ENCODE measurements at regions not wholly inside any gene's neighbourhood (a gene's known extent, or its start where the extent isn't known, plus 50 kb on each side); places are given as distances from the start of the nearest gene placed in this dataset.

DNA sequence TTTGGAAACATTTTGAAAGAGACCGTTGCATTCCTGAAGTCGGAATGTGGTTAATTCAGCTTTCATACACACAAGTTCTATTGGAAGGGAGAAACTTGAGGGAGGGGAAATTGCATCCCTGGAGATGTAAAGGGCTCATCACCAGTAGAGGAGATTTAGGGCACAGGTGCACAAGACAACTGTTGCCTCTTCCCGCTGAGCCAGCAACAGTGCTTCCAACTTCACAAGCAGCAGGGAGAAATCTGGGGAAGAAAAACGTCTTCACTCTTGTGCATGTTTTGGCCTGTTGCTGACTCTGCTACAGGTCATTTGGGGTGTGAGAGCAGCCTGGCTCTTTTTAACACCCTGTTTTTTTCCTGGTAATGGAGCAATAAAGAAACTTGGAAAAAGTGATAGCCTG lies 277.9 kb downstream of the GAS1 start:
- no peak overlapping the region for H3K27ac ChIP-seq (ENCODE audit: low read depth, low read length, poor library complexity, severe bottlenecking)
- no peaks in the 10 kb centered on the region for H3K36me3 ChIP-seq (ENCODE audit: insufficient read depth, low read length)
- H3K4me2 ChIP-seq (ENCODE audit: low read length): no peak overlapping the region
- TF ChIP-seq EZH2 (IDR thresholded peaks at IDR 0.05; ENCODE audit: borderline replicate concordance, low read length): no peak
- TF ChIP-seq, protein P1, sequence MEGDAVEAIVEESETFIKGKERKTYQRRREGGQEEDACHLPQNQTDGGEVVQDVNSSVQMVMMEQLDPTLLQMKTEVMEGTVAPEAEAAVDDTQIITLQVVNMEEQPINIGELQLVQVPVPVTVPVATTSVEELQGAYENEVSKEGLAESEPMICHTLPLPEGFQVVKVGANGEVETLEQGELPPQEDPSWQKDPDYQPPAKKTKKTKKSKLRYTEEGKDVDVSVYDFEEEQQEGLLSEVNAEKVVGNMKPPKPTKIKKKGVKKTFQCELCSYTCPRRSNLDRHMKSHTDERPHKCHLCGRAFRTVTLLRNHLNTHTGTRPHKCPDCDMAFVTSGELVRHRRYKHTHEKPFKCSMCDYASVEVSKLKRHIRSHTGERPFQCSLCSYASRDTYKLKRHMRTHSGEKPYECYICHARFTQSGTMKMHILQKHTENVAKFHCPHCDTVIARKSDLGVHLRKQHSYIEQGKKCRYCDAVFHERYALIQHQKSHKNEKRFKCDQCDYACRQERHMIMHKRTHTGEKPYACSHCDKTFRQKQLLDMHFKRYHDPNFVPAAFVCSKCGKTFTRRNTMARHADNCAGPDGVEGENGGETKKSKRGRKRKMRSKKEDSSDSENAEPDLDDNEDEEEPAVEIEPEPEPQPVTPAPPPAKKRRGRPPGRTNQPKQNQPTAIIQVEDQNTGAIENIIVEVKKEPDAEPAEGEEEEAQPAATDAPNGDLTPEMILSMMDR (IDR thresholded peaks at IDR 0.05; ENCODE audit: low read length): no peak
- no peaks in the 10 kb centered on the region for H3K4me1 ChIP-seq (ENCODE audit: insufficient read depth, low read length, severe bottlenecking)
- no peaks in the 10 kb centered on the region for H3K27me3 ChIP-seq (ENCODE audit: insufficient read depth, low read length)
- no peak overlapping the region for H2AFZ ChIP-seq (ENCODE audit: low read length)
- H4K20me1 ChIP-seq (ENCODE audit: insufficient read depth, low read length): no peaks in the 10 kb centered on the region
- H3K9me3 ChIP-seq (ENCODE audit: low read length): no peaks in the 10 kb centered on the region
- H3F3A ChIP-seq (ENCODE audit: insufficient read depth, low read length): no peaks in the 10 kb centered on the region
- H3K79me2 ChIP-seq (ENCODE audit: insufficient read depth, low read length): no peaks in the 10 kb centered on the region
- no peak overlapping the region for H3K4me3 ChIP-seq (ENCODE audit: low read depth, low read length, poor library complexity, severe bottlenecking)
- H3K9ac ChIP-seq (ENCODE audit: low read length): no peak overlapping the region
- H3K9me2 ChIP-seq (ENCODE audit: low read depth, low read length): no peaks in the 10 kb centered on the region

GRCh38 chr9:86668488-86668887 lies 278.8 kb downstream of the GAS1 start:
- H2AFZ ChIP-seq (ENCODE audit: low read length): no peak overlapping the region
- TF ChIP-seq, protein P1 (IDR thresholded peaks at IDR 0.05; ENCODE audit: low read length): no peak
- no peak for TF ChIP-seq EZH2 (IDR thresholded peaks at IDR 0.05; ENCODE audit: borderline replicate concordance, low read length)
- H3K27me3 ChIP-seq (ENCODE audit: insufficient read depth, low read length): no peaks in the 10 kb centered on the region
- H3K9ac ChIP-seq (ENCODE audit: low read length): no peak overlapping the region
- H3K9me2 ChIP-seq (ENCODE audit: low read depth, low read length): no peaks in the 10 kb centered on the region
- H3K4me1 ChIP-seq (ENCODE audit: insufficient read depth, low read length, severe bottlenecking): no peaks in the 10 kb centered on the region
- no peak overlapping the region for H3K4me2 ChIP-seq (ENCODE audit: low read length)
- H3F3A ChIP-seq (ENCODE audit: insufficient read depth, low read length): no peaks in the 10 kb centered on the region
- no peaks in the 10 kb centered on the region for H3K36me3 ChIP-seq (ENCODE audit: insufficient read depth, low read length)
- H3K27ac ChIP-seq (ENCODE audit: low read depth, low read length, poor library complexity, severe bottlenecking): no peak overlapping the region
- no peaks in the 10 kb centered on the region for H3K9me3 ChIP-seq (ENCODE audit: low read length)
- H3K79me2 ChIP-seq (ENCODE audit: insufficient read depth, low read length): no peaks in the 10 kb centered on the region
- H3K4me3 ChIP-seq (ENCODE audit: low read depth, low read length, poor library complexity, severe bottlenecking): no peak overlapping the region
- no peaks in the 10 kb centered on the region for H4K20me1 ChIP-seq (ENCODE audit: insufficient read depth, low read length)

DNA sequence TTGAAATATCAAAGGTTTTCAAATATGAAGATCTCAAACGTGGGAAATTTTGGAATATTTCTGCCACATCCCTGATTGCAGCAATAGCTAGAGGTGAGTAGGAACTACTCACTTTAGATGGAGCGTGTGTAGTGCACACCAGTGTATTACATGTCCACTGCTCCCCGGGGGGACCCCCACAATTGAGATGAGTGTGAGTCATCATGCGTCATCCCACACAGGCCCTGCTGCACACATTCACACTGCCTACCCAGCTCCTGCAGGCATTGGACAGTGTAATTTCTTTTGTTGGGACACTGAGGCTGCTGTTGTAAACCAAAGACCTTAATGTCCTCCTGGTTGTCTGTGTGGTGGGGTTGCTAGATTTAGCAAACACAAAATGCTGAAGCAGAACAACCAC lies 280.0 kb downstream of the GAS1 start:
- no peaks in the 10 kb centered on the region for H3K4me1 ChIP-seq (ENCODE audit: insufficient read depth, low read length, severe bottlenecking)
- H3F3A ChIP-seq (ENCODE audit: insufficient read depth, low read length): no peaks in the 10 kb centered on the region
- H2AFZ ChIP-seq (ENCODE audit: low read length): no peak overlapping the region
- no peaks in the 10 kb centered on the region for H4K20me1 ChIP-seq (ENCODE audit: insufficient read depth, low read length)
- H3K9me3 ChIP-seq (ENCODE audit: low read length): no peaks in the 10 kb centered on the region
- H3K9me2 ChIP-seq (ENCODE audit: low read depth, low read length): no peaks in the 10 kb centered on the region
- no peak overlapping the region for H3K27ac ChIP-seq (ENCODE audit: low read depth, low read length, poor library complexity, severe bottlenecking)
- H3K4me3 ChIP-seq (ENCODE audit: low read depth, low read length, poor library complexity, severe bottlenecking): no peak overlapping the region
- H3K36me3 ChIP-seq (ENCODE audit: insufficient read depth, low read length): no peaks in the 10 kb centered on the region
- no peaks in the 10 kb centered on the region for H3K27me3 ChIP-seq (ENCODE audit: insufficient read depth, low read length)
- no peak overlapping the region for H3K4me2 ChIP-seq (ENCODE audit: low read length)
- TF ChIP-seq EZH2 (IDR thresholded peaks at IDR 0.05; ENCODE audit: borderline replicate concordance, low read length): no peak
- TF ChIP-seq, protein P1 (IDR thresholded peaks at IDR 0.05; ENCODE audit: low read length): no peak
- H3K9ac ChIP-seq (ENCODE audit: low read length): no peak overlapping the region
- no peaks in the 10 kb centered on the region for H3K79me2 ChIP-seq (ENCODE audit: insufficient read depth, low read length)

Measured in OCI-LY1 (cell line).